AG04449 (cell line): ENCODE measurements at regions not wholly inside any gene's neighbourhood (a gene's known extent, or its start where the extent isn't known, plus 50 kb on each side); places are given as distances from the start of the nearest gene placed in this dataset.

ENCODE experiments used
- CTCF ChIA-PET: fragments of 350-600 bp; formaldehyde crosslinking; extraction: SDS; loops from one replicate; lab custom pipeline; 2021; ENCODE audit warnings: antibody characterized with exemption; lab: Yijun Ruan, JAX
- POLR2A ChIA-PET: fragments of 400-600, 350-600 bp; formaldehyde crosslinking; extraction: SDS; loops from one replicate; lab custom pipeline; 2020; ENCODE audit warnings: antibody characterized with exemption, inconsistent platforms; lab: Yijun Ruan, JAX
- DNase-seq: peaks from one replicate; pipeline ENCODE4 v3.0.0-alpha.2; 2010; ENCODE audit warnings: low read depth, low spot score
- H3K4me3 ChIP-seq: 2 replicates; pipeline ENCODE4 v1.5.1; 2011; ENCODE audit warnings: low read depth, mild to moderate bottlenecking, control low read depth, low read length
- CTCF ChIP-seq: IDR thresholded peaks from one replicate; pipeline ENCODE4 v1.5.1; 2011; ENCODE audit warnings: mild to moderate bottlenecking, moderate library complexity, low read length, control low read depth, inconsistent platforms; ENCODE audit not compliant: insufficient read depth; ENCODE audit errors: missing control alignments

- POLR2A ChIA-PET: no interaction called here
- DNase-seq: no peak
- TF ChIP-seq CTCF: no peak
- CTCF ChIA-PET: no interaction called here
- H3K4me3 ChIP-seq: no peak overlapping the region
Observed at GRCh38 chr1:182003953-182004586, 57.4 kb downstream of the ZNF648 start.

GRCh38 chr1:182003025-182003725 is 58.3 kb downstream of the ZNF648 start:
- POLR2A ChIA-PET: no interaction called here
- no peak overlapping the region for H3K4me3 ChIP-seq
- no peak for TF ChIP-seq CTCF
- no peak for DNase-seq
- CTCF ChIA-PET: no interaction called here

- CTCF ChIA-PET: no interaction called here
- POLR2A ChIA-PET: no interaction called here
- TF ChIP-seq CTCF: no peak
- DNase-seq: no peak
- no peak overlapping the region for H3K4me3 ChIP-seq
Observed at GRCh38 chr1:182002570-182002969, 58.9 kb downstream of the ZNF648 start.

GRCh38 chr1:181998858-181999257 is 62.7 kb downstream of the ZNF648 start:
- POLR2A ChIA-PET: no interaction called here

GRCh38 chr1:181992072-181992471 is 69.4 kb downstream of the ZNF648 start:
- POLR2A ChIA-PET: no interaction called here
- CTCF ChIA-PET: no interaction called here
- DNase-seq: no peak
- H3K4me3 ChIP-seq: no peak overlapping the region
- TF ChIP-seq CTCF: no peak

More at GRCh38 chr1:181998858-181999257, 62.7 kb downstream of the ZNF648 start:
- H3K4me3 ChIP-seq: no peak overlapping the region
- CTCF ChIA-PET: no interaction called here
- DNase-seq: no peak
- TF ChIP-seq CTCF: no peak

- DNase-seq: no peak
- no peak overlapping the region for H3K4me3 ChIP-seq
- ChIA-PET CTCF (no interaction called here), POLR2A (no interaction called here)
- TF ChIP-seq CTCF: no peak
Observed at GRCh38 chr1:181990728-181991127, 70.8 kb downstream of the ZNF648 start.
